NB4 (cell line): ENCODE measurements at regions not wholly inside any gene's neighbourhood (a gene's known extent, or its start where the extent isn't known, plus 50 kb on each side); places are given as distances from the start of the nearest gene placed in this dataset.

ENCODE experiments used
- CTCF ChIP-seq: IDR thresholded peaks from one replicate; pipeline ENCODE4 v1.5.1; 2012; ENCODE audit warnings: low read depth, low read length
- POLR2A ChIP-seq: IDR thresholded peaks from 2 replicates; pipeline ENCODE4 v1.6.1; 2011; ENCODE audit warnings: mild to moderate bottlenecking; ENCODE audit not compliant: insufficient read length; ENCODE audit errors: extremely low read depth

DNA sequence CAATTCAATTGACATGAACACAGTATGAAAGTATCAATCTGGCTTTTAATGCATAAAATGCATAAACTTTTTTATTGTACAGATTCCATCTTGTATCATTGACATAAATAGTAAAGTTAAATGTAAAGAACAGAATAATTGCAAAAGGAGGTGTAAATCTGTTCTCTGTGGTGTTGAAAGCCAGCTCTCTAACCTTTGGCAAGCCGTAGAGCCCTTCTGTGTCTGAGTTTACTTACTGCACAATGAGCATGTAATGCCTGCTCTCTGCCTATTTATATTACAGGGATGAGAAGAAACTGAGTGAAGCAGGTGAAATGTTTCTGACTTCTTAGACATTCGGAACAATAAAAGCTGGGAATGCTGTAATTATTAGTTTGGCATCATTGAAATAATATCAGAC lies 389.3 kb upstream of the EPHA5 start:
- TF ChIP-seq CTCF (no peak), POLR2A (no peak)
